ENCODE measurements at regions not wholly inside any gene's neighbourhood (a gene's known extent, or its start where the extent isn't known, plus 50 kb on each side); places are given as distances from the start of the nearest gene placed in this dataset.

- Histone ChIP-seq H3K9me1 (ENCODE audit: insufficient read depth, low read length) (no peaks in the 10 kb centered on the region), H3K79me1 (ENCODE audit: low read depth in 1 of 2, low read length in 2 of 2) (no peaks in the 10 kb centered on the region), H3K56ac (ENCODE audit: extremely low read depth, insufficient read depth, low read length) (no peak overlapping the region), H2AFZ (replicated peaks; ENCODE audit: low read length, poor library complexity) (no peak overlapping the region), H3K27me3 (ENCODE audit: control insufficient read depth, insufficient read depth, low read length) (no peaks in the 10 kb centered on the region), H4K20me1 (ENCODE audit: insufficient read depth, low read length) (no peaks in the 10 kb centered on the region), H3K36me3 (ENCODE audit: control insufficient read depth, insufficient read depth, low read length) (no peaks in the 10 kb centered on the region), H3K23ac (ENCODE audit: low read depth, low read length) (no peak overlapping the region), H3K4me2 (ENCODE audit: low read depth, low read length) (no peak overlapping the region), H2BK20ac (ENCODE audit: low read depth, low read length) (no peak overlapping the region), H3K4me1 (ENCODE audit: control insufficient read depth, insufficient read depth, low read length) (no peaks in the 10 kb centered on the region), H3K9ac (ENCODE audit: low read depth, low read length) (no peak overlapping the region), H4K8ac (ENCODE audit: low read depth in 2 of 2, low read length in 2 of 2) (no peak overlapping the region), H2AK9ac (replicated peaks; ENCODE audit: low read depth, low read length, poor library complexity) (no peak overlapping the region), H2BK15ac (ENCODE audit: low read depth, low read length) (no peak overlapping the region), H2AK5ac (ENCODE audit: low read depth, low read length) (no peak overlapping the region), H3K14ac (replicated peaks; ENCODE audit: low read depth, low read length) (no peak overlapping the region), H4K5ac (ENCODE audit: low read depth, low read length) (no peak overlapping the region), H2BK120ac (ENCODE audit: low read depth, low read length) (no peak overlapping the region), H2BK5ac (ENCODE audit: low read depth, low read length, poor library complexity, severe bottlenecking) (no peak overlapping the region), H4K91ac (ENCODE audit: insufficient read depth, low read depth, low read length) (no peak overlapping the region), H3K4me3 (ENCODE audit: insufficient read depth, low read depth, low read length) (no peak overlapping the region), H3K4ac (ENCODE audit: low read depth, low read length) (no peak overlapping the region), H3K27ac (ENCODE audit: insufficient read depth, low read length) (no peak overlapping the region), H3K9me3 (ENCODE audit: control insufficient read depth, insufficient read depth, low read length) (peaks cover 7% of the 10 kb centered on the region), H3K18ac (ENCODE audit: low read depth, low read length) (no peak overlapping the region)
- no TSS peak for BruUV-seq (replicated peaks)
- no CpG with 5 or more reads among the region's 3 CpGs for WGBS, 2 experiments (ENCODE audit: extremely low coverage in 2 of 2, insufficient read length in 1 of 2)
- TF ChIP-seq RFX5 (IDR thresholded peaks at IDR 0.05; ENCODE audit: low read depth, low read length) (no peak), USF2 (IDR thresholded peaks at IDR 0.05; ENCODE audit: low read depth, low read length) (no peak), RAD21 (IDR thresholded peaks at IDR 0.05; ENCODE audit: low read length) (no peak), RCOR1 (IDR thresholded peaks at IDR 0.05; ENCODE audit: insufficient replicate concordance, low read length) (no peak), FOS (IDR thresholded peaks at IDR 0.05; ENCODE audit: low read depth, low read length) (no peak), BHLHE40 (IDR thresholded peaks at IDR 0.05; ENCODE audit: low read depth, low read length) (no peak), SMC3 (IDR thresholded peaks at IDR 0.05; ENCODE audit: low read depth, low read length) (no peak), MAFK (IDR thresholded peaks at IDR 0.05; ENCODE audit: low read depth, low read length) (no peak), CTCF (conservative IDR thresholded peaks at IDR 0.05; ENCODE audit: low read depth, low read length) (no peak), MXI1 (IDR thresholded peaks at IDR 0.05; ENCODE audit: borderline replicate concordance, low read depth, low read length) (no peak), MAZ (IDR thresholded peaks at IDR 0.05; ENCODE audit: borderline replicate concordance, low read depth, low read length) (no peak), CEBPB (IDR thresholded peaks at IDR 0.05; ENCODE audit: low read depth, low read length) (no peak), ELK1 (IDR thresholded peaks at IDR 0.05; ENCODE audit: borderline replicate concordance, low read depth, low read length) (no peak), NFE2L2 (IDR thresholded peaks at IDR 0.05; ENCODE audit: low read depth, low read length) (no peak), CHD1 (IDR thresholded peaks at IDR 0.05; ENCODE audit: low read depth, low read length) (no peak), POLR2A (IDR thresholded peaks at IDR 0.05; ENCODE audit: low read depth, low read length) (no peak)
- intact Hi-C loops (cut with micrococcal nuclease) = no loop called here
- CTCF ChIA-PET = no interaction called here
- dilution Hi-C loops (cut with HindIII; ENCODE audit: low sequenced_read_pairs, unreplicated experiment) = no loop called here
- POLR2A ChIA-PET (ENCODE audit: unreplicated experiment) = no interaction called here
- ATAC-seq (ENCODE audit: low read depth) (no peak), DNase-seq (no peak)
- in situ Hi-C loops (cut with MboI; ENCODE audit: low sequenced_read_pairs) = no loop called here
These were observed 658.6 kb upstream of the STEAP1 start for GRCh38 chr7:89495704-89496103.

Measured in IMR-90 (cell line).